Heart left ventricle (tissue), 13 donors: ENCODE measurements at regions not wholly inside any gene's neighbourhood (a gene's known extent, or its start where the extent isn't known, plus 50 kb on each side); places are given as distances from the start of the nearest gene placed in this dataset.

ENCODE experiments used
- CTCF ChIP-seq, 12 donors: fragments of 200-600 bp; sonication (generic) in 4 of 12; IDR thresholded peaks; one replicate each; pipeline versions ENCODE4 v1.5.0 to v1.8.0; 2018 to 2022; ENCODE audit warnings: antibody characterized with exemption in 12 of 12, mild to moderate bottlenecking in 5 of 12
- POLR2A ChIP-seq, 2 donors: fragments of 450-650 bp; IDR thresholded peaks; one replicate each; pipeline ENCODE4 v1.6.1; 2017; ENCODE audit warnings: antibody characterized with exemption in 2 of 2, mild to moderate bottlenecking in 2 of 2, moderate library complexity in 2 of 2
- donor health status: ischemic (EF 13 %, LVEDD 7.1; RV severe dilation, severe dysfunction).
- donor health status: DM: no; HTN: yes; CAD: no.
- donor health status: DM: no; HTN: no; CAD: no.
- donor health status: ischemic (EF 25% LVEDD 6.9; RV normal size, moderate dysfunction).
- donor health status: ischemic (EF 25% LVEDD 5.7; RV mildly dilated, moderate dysfunction).
- donor health status: ischemic (EF 35%, LVEDD 5.7; RV mildly dilated, moderate dysfunction).
- donor health status: nonischemic (EF 11% LVEDD 7.7; RV severe dilation, severe dysfunction).
- donor health status: DM: yes; HTN: yes; CAD: no.
- donor health status: PGD.
- donor health status: ischemic (EF 29% LVEDD 5.4; RV normal size, mild dysfunction).
- donor health status: nonischemic (EF 23%, LVEDD 6.1; RV moderate dilation, normal function).

- TF ChIP-seq CTCF (IDR thresholded peaks at IDR 0.05) (no peak), POLR2A (IDR thresholded peaks at IDR 0.05) (no peak)
These were observed 229.9 kb downstream of the RPS24 start for GRCh38 chr10:78263521-78263988.
